Fibroblast of pulmonary artery (primary cell): ENCODE measurements at regions not wholly inside any gene's neighbourhood (a gene's known extent, or its start where the extent isn't known, plus 50 kb on each side); places are given as distances from the start of the nearest gene placed in this dataset.
A peak's percentile ranks its signal among the peaks of the same experiment; 100 is the strongest.

Experiments
- DNase-seq: peaks from one replicate; pipeline ENCODE4 v3.0.0-alpha.2; 2010; ENCODE audit warnings: low read depth
- H3K4me3 ChIP-seq: replicated peaks from 2 replicates; pipeline ENCODE4 v1.5.1; 2011; ENCODE audit warnings: low read depth, mild to moderate bottlenecking, control low read depth, low read length, moderate library complexity
- TF ChIP-seq, protein P1 (sequence below): IDR thresholded peaks from 2 replicates; pipeline ENCODE4 v1.5.1; 2011; ENCODE audit warnings: mild to moderate bottlenecking, control low read depth, low read length, inconsistent platforms; ENCODE audit errors: missing control alignments

DNA sequence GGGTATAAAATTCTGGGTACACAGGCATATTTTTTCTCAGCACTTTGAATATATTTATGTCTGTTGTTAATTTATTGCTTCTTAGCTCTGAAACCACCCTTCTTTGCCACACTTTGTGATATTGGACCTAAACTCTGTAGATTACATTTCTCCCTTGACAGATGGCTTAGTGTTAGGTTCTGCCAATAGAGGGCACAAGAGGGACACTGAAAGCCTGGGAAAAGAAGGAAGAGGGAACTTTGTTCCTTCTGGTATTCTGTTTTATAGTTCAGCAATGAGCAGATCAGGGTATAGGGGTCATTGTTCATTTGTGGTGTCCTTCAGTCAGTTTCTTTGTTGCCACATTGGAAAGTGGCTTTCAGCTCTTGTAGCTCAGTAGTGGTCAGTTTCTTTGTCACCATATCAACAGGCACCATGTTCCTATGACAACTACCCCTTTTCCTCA, 423.5 kb upstream of the PROX1 start:
- DNase-seq = no peak
- TF ChIP-seq, protein P1, sequence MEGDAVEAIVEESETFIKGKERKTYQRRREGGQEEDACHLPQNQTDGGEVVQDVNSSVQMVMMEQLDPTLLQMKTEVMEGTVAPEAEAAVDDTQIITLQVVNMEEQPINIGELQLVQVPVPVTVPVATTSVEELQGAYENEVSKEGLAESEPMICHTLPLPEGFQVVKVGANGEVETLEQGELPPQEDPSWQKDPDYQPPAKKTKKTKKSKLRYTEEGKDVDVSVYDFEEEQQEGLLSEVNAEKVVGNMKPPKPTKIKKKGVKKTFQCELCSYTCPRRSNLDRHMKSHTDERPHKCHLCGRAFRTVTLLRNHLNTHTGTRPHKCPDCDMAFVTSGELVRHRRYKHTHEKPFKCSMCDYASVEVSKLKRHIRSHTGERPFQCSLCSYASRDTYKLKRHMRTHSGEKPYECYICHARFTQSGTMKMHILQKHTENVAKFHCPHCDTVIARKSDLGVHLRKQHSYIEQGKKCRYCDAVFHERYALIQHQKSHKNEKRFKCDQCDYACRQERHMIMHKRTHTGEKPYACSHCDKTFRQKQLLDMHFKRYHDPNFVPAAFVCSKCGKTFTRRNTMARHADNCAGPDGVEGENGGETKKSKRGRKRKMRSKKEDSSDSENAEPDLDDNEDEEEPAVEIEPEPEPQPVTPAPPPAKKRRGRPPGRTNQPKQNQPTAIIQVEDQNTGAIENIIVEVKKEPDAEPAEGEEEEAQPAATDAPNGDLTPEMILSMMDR = peak; percentile 7
- H3K4me3 ChIP-seq = no peak overlapping the region

DNA sequence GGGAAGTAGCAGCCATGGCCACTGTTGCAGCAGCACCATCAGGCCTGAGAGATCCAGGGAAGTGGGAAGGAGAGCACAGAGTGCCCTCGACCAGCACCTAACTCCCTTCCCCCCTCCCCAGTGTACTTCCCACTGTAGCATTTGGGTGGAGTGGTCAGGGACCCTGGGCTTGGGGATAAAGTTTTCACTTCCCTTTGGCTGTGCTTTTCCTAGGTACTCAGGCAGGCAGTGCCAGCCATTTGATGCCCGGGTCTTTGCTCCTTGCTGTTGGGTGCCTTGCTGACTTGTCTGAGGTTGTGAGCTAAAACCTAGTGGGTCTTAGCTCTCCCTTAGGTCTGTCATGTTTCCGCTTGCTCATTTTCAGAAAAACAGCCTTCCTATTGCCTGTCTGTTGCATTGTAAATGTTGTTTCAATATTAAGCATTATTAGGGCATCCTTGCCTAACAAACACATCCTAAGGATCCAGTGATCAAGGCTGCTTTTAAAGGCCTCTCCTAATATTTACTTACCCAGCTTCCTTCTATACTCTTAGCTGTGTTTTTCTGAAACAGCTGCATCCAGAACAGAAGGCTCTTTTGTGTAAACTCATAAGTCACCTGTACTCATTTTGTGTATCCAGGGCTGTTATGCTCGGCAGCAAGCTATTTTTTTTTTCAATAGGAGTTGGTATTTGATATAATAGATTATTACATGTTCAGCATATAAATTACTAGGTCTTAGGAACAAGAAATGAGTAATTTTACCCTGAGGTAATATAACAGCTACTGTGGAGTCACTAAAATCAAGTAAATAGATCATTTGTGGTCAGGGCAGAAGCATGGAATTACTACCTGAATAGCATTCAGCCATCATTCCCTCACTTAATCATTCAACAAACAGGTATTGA, 418.6 kb upstream of the PROX1 start:
- TF ChIP-seq, protein P1 = no peak
- no peak overlapping the region for H3K4me3 ChIP-seq
- no peak for DNase-seq

DNA sequence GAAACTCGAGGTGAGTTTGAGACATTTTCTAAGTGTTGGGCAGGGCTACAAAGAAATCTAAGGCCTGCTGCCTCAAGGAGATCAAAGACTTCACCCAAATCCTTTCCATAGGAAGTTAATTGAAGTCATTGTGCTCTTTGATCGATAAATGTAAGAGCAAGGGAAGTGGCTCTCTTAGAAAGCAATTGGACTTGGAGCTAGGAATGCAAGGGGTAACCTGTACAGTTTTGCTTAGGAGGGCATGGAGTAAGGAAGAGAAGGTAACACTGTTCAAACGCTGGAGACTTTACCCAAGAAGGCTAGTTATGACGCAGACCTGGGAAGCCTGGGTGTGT, 418.0 kb upstream of the PROX1 start:
- DNase-seq = no peak
- TF ChIP-seq, protein P1 = no peak
- no peak overlapping the region for H3K4me3 ChIP-seq

DNA sequence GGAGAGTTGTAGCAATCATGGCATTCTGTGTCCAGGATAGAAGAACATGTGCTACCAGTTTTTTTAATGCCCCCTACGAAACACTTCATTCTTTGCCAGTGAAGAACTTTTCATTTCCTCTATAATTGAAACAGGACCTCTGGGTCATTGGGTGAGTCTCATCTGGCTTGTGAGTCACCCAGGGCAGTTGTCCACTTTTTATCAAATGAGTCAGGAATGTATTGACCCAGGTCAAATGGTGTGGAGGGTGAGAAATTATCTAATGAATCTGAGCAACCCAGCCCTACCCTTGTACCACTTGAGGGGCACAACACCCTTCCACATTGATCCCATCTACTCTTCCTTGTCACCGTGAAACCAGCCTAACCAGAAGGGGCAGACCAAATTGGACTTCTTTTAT, 417.3 kb upstream of the PROX1 start:
- no peak overlapping the region for H3K4me3 ChIP-seq
- no peak for DNase-seq
- TF ChIP-seq, protein P1 = no peak

DNA sequence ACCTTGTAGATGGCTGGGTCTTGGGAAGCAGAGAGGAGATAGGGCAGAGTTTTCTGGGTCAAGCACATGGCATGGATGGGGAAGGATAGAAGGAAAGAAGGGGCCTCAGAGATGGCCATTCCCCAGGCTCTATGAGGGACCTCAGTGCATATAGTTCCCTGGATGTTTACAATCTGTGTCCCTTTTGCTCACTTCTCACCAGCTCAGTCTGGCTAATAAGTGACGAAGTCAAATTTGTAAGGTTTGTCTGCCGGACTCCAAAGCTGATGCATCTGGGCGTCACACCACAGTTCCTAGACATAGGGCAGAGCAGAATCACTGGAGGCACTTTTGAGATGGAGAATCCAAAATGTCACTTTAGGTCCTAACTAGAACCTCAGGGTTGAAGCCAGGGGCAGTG, 416.4 kb upstream of the PROX1 start:
- no peak overlapping the region for H3K4me3 ChIP-seq
- TF ChIP-seq, protein P1 = no peak
- DNase-seq = no peak

DNA sequence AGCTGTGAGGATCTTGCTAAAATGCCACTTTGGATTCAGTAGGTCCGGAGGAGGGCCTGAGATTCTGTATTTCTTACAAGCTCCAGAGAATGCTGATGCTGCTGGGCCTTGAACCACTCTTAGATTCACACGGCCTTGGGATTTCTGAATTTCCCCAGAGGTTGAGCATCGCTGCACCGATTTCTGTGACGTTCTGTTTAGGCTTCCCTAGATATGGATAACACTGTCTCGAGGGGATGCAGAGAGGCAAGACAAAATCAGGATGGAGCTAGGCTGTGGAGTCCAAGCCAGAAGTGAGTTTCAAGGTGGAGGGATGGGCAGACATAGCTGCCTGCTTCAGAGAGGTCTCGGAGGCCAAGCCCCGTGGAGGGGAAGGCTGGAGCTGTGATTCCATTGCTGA, 415.9 kb upstream of the PROX1 start:
- TF ChIP-seq, protein P1 = no peak
- no peak for DNase-seq
- H3K4me3 ChIP-seq = no peak overlapping the region
